PFSK-1 (cell line): ENCODE measurements at regions not wholly inside any gene's neighbourhood (a gene's known extent, or its start where the extent isn't known, plus 50 kb on each side); places are given as distances from the start of the nearest gene placed in this dataset.

Experiments
- FOXP2 ChIP-seq: optimal IDR thresholded peaks from 2 replicates; pipeline ENCODE3; 2011; ENCODE audit warnings: borderline replicate concordance, control low read depth, inconsistent platforms; ENCODE audit not compliant: insufficient read depth; ENCODE audit errors: extremely low read length, extremely low read depth
- POLR2AphosphoS5 ChIP-seq: IDR thresholded peaks from 2 replicates; pipeline ENCODE4 v1.6.1; 2012; ENCODE audit warnings: low read depth, mild to moderate bottlenecking, control low read depth, low read length, moderate library complexity
- SIN3A ChIP-seq: IDR thresholded peaks from 2 replicates; pipeline ENCODE4 v1.6.1; 2012; ENCODE audit warnings: mild to moderate bottlenecking, low read length, moderate library complexity, borderline replicate concordance; ENCODE audit not compliant: insufficient read depth
- TAF1 ChIP-seq: IDR thresholded peaks from 2 replicates; pipeline ENCODE4 v1.6.1; 2012; ENCODE audit warnings: low read length, control low read depth, borderline replicate concordance; ENCODE audit not compliant: insufficient read depth
- TF ChIP-seq, protein P1 (sequence below), 2 experiments: IDR thresholded peaks; 2 replicates each; pipeline versions ENCODE4 v1.6.1 to v1.8.0; 2011 to 2012; ENCODE audit warnings: low read depth in 2 of 2, low read length in 2 of 2, control low read depth in 1 of 2, inconsistent platforms in 1 of 2, mild to moderate bottlenecking in 1 of 2, moderate library complexity in 1 of 2; ENCODE audit not compliant: insufficient read depth in 1 of 2

DNA sequence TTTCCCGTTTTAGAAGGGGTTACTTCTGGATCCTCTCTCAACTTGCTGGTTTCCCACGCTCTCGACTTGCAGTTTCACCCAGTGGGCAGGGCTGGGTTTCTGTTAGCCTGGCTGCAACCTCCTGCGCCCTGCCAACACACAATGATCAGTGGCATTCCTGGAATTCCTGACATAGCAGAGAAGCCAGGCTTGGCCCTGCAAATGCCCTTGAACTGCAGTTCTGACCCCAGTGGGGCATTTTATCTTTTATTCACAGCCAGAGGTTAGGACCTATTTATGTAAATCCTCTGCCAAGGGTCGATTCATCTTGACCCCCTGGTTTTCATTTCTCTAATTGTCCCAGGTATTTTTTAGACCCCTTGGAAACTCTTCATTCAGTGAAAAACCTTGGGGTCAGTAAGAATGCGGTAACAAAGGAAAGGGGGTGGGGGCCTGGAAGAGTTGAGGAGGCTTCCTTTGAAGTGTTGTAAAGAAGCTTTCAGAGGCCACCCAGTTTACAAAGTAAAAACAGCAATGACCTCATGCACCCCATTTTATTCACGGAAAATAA, 217.6 kb downstream of the ZNF674 start:
- TF ChIP-seq SIN3A (no peak), TAF1 (no peak), FOXP2 (no peak), POLR2AphosphoS5 (no peak)
- TF ChIP-seq, protein P1, sequence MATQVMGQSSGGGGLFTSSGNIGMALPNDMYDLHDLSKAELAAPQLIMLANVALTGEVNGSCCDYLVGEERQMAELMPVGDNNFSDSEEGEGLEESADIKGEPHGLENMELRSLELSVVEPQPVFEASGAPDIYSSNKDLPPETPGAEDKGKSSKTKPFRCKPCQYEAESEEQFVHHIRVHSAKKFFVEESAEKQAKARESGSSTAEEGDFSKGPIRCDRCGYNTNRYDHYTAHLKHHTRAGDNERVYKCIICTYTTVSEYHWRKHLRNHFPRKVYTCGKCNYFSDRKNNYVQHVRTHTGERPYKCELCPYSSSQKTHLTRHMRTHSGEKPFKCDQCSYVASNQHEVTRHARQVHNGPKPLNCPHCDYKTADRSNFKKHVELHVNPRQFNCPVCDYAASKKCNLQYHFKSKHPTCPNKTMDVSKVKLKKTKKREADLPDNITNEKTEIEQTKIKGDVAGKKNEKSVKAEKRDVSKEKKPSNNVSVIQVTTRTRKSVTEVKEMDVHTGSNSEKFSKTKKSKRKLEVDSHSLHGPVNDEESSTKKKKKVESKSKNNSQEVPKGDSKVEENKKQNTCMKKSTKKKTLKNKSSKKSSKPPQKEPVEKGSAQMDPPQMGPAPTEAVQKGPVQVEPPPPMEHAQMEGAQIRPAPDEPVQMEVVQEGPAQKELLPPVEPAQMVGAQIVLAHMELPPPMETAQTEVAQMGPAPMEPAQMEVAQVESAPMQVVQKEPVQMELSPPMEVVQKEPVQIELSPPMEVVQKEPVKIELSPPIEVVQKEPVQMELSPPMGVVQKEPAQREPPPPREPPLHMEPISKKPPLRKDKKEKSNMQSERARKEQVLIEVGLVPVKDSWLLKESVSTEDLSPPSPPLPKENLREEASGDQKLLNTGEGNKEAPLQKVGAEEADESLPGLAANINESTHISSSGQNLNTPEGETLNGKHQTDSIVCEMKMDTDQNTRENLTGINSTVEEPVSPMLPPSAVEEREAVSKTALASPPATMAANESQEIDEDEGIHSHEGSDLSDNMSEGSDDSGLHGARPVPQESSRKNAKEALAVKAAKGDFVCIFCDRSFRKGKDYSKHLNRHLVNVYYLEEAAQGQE (IDR thresholded peaks at IDR 0.05; ENCODE audit: insufficient read depth in 1 of 2, low read depth in 2 of 2, low read length in 2 of 2) = no peak

DNA sequence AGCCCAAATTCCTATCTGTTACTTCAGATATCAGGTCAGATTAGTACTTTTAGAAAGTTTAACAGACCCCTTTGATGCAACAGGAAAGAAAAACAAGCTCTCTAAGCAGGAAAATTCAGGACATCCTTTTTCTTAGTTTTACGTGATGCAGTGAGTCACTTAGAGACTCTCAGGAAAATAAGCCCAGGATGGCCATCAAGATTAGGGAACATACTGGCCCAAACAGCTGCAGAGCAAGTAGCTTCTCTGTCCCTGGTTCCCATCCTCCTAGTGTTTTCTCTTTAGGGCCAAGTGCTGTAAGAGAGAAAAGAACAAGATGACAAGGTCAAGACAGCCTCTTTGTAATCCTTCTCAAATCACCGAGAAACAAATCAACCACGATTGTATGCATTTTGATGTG, 219.1 kb downstream of the ZNF674 start:
- no peak for TF ChIP-seq POLR2AphosphoS5
- no peak for TF ChIP-seq FOXP2
- no peak for TF ChIP-seq SIN3A
- no peak for TF ChIP-seq TAF1
- TF ChIP-seq, protein P1 (IDR thresholded peaks at IDR 0.05; ENCODE audit: insufficient read depth in 1 of 2, low read depth in 2 of 2, low read length in 2 of 2) = no peak

DNA sequence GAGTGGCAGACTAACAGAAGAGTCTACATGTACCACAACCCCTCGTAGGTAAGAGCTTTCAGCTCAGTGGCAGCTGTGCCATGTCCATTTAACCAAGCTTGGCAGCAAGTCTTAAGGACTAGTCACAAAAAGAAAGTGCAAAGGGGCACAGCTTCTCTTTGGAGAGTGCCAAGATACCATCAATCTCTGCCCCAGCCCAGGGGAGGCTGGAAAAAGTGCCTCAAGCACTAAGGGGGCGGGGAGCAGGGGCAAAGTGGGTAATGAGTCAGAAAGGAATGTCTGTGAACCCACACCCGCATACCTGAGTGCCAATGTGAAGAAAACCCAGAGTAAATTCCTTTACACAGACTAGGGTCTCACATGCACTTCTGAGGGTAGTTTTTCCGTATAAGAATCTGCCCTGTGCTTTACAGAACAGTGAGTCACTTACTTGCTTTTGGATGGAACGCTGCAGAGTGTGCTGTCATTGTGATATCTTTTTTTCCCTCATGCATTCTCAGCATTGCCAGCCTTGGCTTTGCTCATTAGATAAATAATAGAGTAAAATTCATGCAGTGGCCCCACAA, 219.8 kb downstream of the ZNF674 start:
- TF ChIP-seq POLR2AphosphoS5 (no peak), FOXP2 (no peak), TAF1 (no peak), SIN3A (no peak)
- TF ChIP-seq, protein P1 (IDR thresholded peaks at IDR 0.05; ENCODE audit: insufficient read depth in 1 of 2, low read depth in 2 of 2, low read length in 2 of 2) = no peak

DNA sequence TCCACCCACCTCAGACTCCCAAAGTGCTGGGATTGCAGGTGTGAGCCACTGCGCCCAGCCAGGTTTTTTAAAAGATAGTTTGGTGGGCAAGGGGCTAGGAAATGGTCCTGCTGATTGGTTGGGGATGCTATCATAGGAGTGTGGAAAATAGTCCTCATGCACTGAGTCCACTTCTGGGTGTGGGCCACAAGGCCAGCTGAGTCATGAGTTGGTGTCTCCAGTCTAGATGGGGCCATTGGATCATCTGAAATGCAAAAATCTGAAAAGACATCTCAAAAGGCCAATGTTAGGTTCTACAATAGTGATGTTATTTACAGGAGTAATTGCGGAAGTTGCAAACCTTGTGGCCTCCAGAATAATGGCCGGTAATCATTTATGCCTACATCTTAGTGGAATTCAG, 221.1 kb downstream of the ZNF674 start:
- TF ChIP-seq, protein P1 (IDR thresholded peaks at IDR 0.05; ENCODE audit: insufficient read depth in 1 of 2, low read depth in 2 of 2, low read length in 2 of 2) = no peak
- no peak for TF ChIP-seq SIN3A
- TF ChIP-seq POLR2AphosphoS5 = no peak
- TF ChIP-seq TAF1 = no peak
- TF ChIP-seq FOXP2 = no peak

DNA sequence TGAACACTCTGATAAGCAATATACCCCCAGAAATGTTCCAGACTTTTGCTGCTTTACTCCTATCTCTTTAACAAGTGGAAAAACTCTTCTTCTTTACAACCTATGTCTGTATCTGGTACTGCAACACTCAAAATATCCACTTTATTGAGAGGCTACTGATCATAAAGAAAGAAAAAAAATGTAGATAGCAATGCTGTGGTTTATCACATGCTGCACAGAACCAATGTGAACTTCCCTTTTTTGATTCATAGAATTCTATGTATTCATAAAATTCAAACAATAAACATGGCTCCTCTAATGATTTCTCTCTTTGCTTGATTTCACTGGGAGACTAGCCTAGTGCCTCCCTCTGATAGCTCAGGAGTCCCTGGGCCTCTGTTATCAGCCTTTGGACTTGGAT, 223.5 kb downstream of the ZNF674 start:
- TF ChIP-seq, protein P1 (IDR thresholded peaks at IDR 0.05; ENCODE audit: insufficient read depth in 1 of 2, low read depth in 2 of 2, low read length in 2 of 2) = no peak
- TF ChIP-seq POLR2AphosphoS5 (no peak), SIN3A (no peak), TAF1 (no peak), FOXP2 (no peak)
